ENCODE measurements at regions not wholly inside any gene's neighbourhood (a gene's known extent, or its start where the extent isn't known, plus 50 kb on each side); places are given as distances from the start of the nearest gene placed in this dataset.

GRCh38 chr20:22303523-22303922, 280.8 kb downstream of the FOXA2 start:
- Histone ChIP-seq H3F3A (ENCODE audit: low read depth) (no peaks in the 10 kb centered on the region), H2AFZ (ENCODE audit: low read length) (no peak overlapping the region)

DNA sequence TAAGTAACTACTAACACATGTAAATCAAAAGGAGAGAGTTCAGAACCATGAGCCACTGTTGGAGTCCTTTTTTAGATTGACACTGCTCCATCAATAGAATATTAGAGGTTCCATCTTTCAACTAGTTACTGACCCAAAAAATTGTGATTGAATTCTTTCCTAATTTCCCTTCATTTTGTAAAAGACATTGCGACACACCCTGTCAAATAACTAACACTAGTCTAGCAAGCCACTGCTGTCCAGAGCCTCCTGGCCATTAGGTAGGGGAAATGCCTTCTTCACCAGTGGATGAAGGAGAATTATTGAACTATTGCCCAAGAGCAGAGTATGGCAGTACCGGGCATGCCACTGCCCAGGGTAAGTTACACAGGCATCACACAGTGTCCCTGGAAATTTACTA, 282.3 kb downstream of the FOXA2 start:
- no peaks in the 10 kb centered on the region for H3K9me3 ChIP-seq (ENCODE audit: insufficient read depth, low read depth, low read length)
- no peaks in the 10 kb centered on the region for H3F3A ChIP-seq (ENCODE audit: low read depth)
- peaks cover 7% of the 10 kb centered on the region for H3K4me1 ChIP-seq (ENCODE audit: insufficient read depth, low read length, poor library complexity, severe bottlenecking)
- no peak for TF ChIP-seq CTCF (conservative IDR thresholded peaks at IDR 0.05; ENCODE audit: low read length)
- no peak for TF ChIP-seq EZH2phosphoT487 (IDR thresholded peaks at IDR 0.05; ENCODE audit: borderline replicate concordance)
- no peaks in the 10 kb centered on the region for H3K9me2 ChIP-seq (replicated peaks; ENCODE audit: low read depth, low read length)
- no peaks in the 10 kb centered on the region for H4K20me1 ChIP-seq (ENCODE audit: insufficient read depth, low read length, poor library complexity, severe bottlenecking)
- no peak overlapping the region for H2AFZ ChIP-seq (ENCODE audit: low read length)
- no peaks in the 10 kb centered on the region for H3K27me3 ChIP-seq (ENCODE audit: insufficient read depth, low read length, poor library complexity, severe bottlenecking)
- no peak overlapping the region for H3K4me2 ChIP-seq (ENCODE audit: low read depth, low read length, poor library complexity, severe bottlenecking)
- H3K4me3 ChIP-seq (ENCODE audit: low read length, poor library complexity, severe bottlenecking), result no peak overlapping the region
- no peaks in the 10 kb centered on the region for H3K36me3 ChIP-seq (ENCODE audit: insufficient read depth, low read length)
- H3K79me2 ChIP-seq (ENCODE audit: insufficient read depth, low read length), result no peaks in the 10 kb centered on the region
- no peak overlapping the region for H3K9ac ChIP-seq (ENCODE audit: low read depth, low read length, poor library complexity, severe bottlenecking)

More at GRCh38 chr20:22303523-22303922, 280.8 kb downstream of the FOXA2 start:
- Histone ChIP-seq H3K9me3 (ENCODE audit: insufficient read depth, low read depth, low read length) (no peaks in the 10 kb centered on the region), H3K27me3 (ENCODE audit: insufficient read depth, low read length, poor library complexity, severe bottlenecking) (no peaks in the 10 kb centered on the region), H3K9me2 (replicated peaks; ENCODE audit: low read depth, low read length) (no peaks in the 10 kb centered on the region), H4K20me1 (ENCODE audit: insufficient read depth, low read length, poor library complexity, severe bottlenecking) (no peaks in the 10 kb centered on the region), H3K79me2 (ENCODE audit: insufficient read depth, low read length) (no peaks in the 10 kb centered on the region), H3K4me1 (ENCODE audit: insufficient read depth, low read length, poor library complexity, severe bottlenecking) (peaks cover 7% of the 10 kb centered on the region), H3K4me3 (ENCODE audit: low read length, poor library complexity, severe bottlenecking) (no peak overlapping the region), H3K4me2 (ENCODE audit: low read depth, low read length, poor library complexity, severe bottlenecking) (no peak overlapping the region), H3K9ac (ENCODE audit: low read depth, low read length, poor library complexity, severe bottlenecking) (no peak overlapping the region), H3K36me3 (ENCODE audit: insufficient read depth, low read length) (no peaks in the 10 kb centered on the region)
- TF ChIP-seq CTCF (conservative IDR thresholded peaks at IDR 0.05; ENCODE audit: low read length) (peak; percentile 44), EZH2phosphoT487 (IDR thresholded peaks at IDR 0.05; ENCODE audit: borderline replicate concordance) (no peak)

DNA sequence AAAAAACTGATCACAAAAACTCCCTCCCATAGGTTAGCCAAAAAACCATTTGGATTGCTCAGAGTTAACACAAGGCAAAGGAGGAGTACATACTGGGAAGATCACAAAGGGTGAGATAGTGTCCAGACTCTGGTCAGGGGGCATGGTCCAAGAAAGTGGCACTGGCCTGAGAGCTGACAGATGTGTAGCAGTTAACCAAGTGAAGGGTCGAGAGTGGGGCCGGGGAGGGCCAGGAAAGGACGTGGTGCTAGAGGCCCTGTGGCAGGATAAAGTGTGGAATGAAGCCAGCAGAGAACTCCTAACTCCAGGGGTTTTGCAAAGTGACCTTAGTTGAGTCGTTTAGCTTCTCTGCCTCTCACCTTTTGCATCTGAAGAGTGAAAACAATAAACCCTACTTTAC, 290.5 kb downstream of the FOXA2 start:
- Histone ChIP-seq H3F3A (ENCODE audit: low read depth) (no peaks in the 10 kb centered on the region), H3K27me3 (ENCODE audit: insufficient read depth, low read length, poor library complexity, severe bottlenecking) (no peaks in the 10 kb centered on the region), H3K9ac (ENCODE audit: low read depth, low read length, poor library complexity, severe bottlenecking) (no peak overlapping the region), H3K9me3 (ENCODE audit: insufficient read depth, low read depth, low read length) (no peaks in the 10 kb centered on the region), H3K9me2 (replicated peaks; ENCODE audit: low read depth, low read length) (no peaks in the 10 kb centered on the region), H3K79me2 (ENCODE audit: insufficient read depth, low read length) (no peaks in the 10 kb centered on the region), H4K20me1 (ENCODE audit: insufficient read depth, low read length, poor library complexity, severe bottlenecking) (no peaks in the 10 kb centered on the region), H3K4me3 (ENCODE audit: low read length, poor library complexity, severe bottlenecking) (no peak overlapping the region), H2AFZ (ENCODE audit: low read length) (no peak overlapping the region), H3K4me2 (ENCODE audit: low read depth, low read length, poor library complexity, severe bottlenecking) (no peak overlapping the region), H3K4me1 (ENCODE audit: insufficient read depth, low read length, poor library complexity, severe bottlenecking) (peaks cover 15% of the 10 kb centered on the region), H3K36me3 (ENCODE audit: insufficient read depth, low read length) (no peaks in the 10 kb centered on the region)
- TF ChIP-seq EZH2phosphoT487 (IDR thresholded peaks at IDR 0.05; ENCODE audit: borderline replicate concordance), result no peak
- no peak for TF ChIP-seq CTCF (conservative IDR thresholded peaks at IDR 0.05; ENCODE audit: low read length)

All from Loucy (cell line).